HUES6 (cell line): ENCODE measurements at regions not wholly inside any gene's neighbourhood (a gene's known extent, or its start where the extent isn't known, plus 50 kb on each side); places are given as distances from the start of the nearest gene placed in this dataset.
A peak's percentile ranks its signal among the peaks of the same experiment; 100 is the strongest.

Experiments used
- H3K27ac ChIP-seq: 2 replicates; pipeline ENCODE4 v1.7.0; 2013; ENCODE audit warnings: low read depth, mild to moderate bottlenecking, low read length, inconsistent platforms
- H3K27me3 ChIP-seq: 2 replicates; pipeline ENCODE4 v1.6.1; 2013; ENCODE audit warnings: low read length; ENCODE audit not compliant: control insufficient read depth, insufficient read depth
- H3K36me3 ChIP-seq: 2 replicates; pipeline ENCODE4 v1.6.1; 2013; ENCODE audit warnings: low read length; ENCODE audit not compliant: control insufficient read depth, insufficient read depth
- H3K4me1 ChIP-seq: 2 replicates; pipeline ENCODE4 v1.6.1; 2013; ENCODE audit warnings: low read length; ENCODE audit not compliant: control insufficient read depth, insufficient read depth
- H3K4me3 ChIP-seq: 2 replicates; pipeline ENCODE4 v1.5.1; 2013; ENCODE audit warnings: low read depth, low read length
- H3K9ac ChIP-seq: one replicate; pipeline ENCODE4 v1.6.1; 2013; ENCODE audit warnings: mild to moderate bottlenecking, low read length
- H3K9me3 ChIP-seq: 2 replicates; pipeline ENCODE4 v1.6.1; 2013; ENCODE audit warnings: low read depth, low read length; ENCODE audit not compliant: control insufficient read depth, insufficient read depth

DNA sequence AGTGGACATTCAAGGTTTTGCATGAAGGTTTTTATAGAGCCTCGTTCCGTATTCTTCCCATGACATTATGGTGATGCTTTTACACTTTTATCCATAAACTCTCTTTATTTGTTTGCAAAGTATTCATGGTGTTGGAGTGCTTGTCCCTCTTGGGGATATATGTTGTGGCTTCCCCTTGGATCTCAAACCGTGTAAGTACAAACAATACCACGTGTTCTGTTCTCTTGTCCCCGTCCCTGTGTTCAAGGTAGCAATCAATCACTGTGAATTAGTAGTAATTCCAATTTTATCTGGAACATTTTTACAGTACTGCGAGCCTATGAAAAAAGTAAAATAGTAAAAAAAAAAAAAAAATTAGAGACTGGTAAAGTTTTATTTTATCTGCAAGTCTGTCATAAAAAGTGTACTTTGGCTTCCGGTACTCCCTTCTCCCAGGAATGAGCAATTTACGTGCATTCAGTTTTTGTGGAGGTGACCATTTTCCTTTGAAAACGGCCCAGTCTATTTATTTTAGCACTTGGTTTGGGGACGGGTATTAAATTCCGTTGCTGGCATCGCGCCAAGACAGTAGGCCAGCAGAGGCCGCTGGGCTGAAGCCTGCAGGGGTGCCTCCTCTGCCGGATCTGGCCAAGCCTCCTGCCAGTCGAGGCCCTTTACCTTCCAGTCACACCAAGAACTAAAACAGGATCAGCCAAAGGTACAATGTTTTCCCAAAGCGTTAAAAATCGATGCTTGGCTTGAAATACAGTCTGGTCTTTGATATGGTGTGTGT, 175.7 kb downstream of the SOCS6 start:
- Histone ChIP-seq H3K9ac (peak overlapping the region; percentile 2), H3K27me3 (no peaks in the 10 kb centered on the region), H3K4me3 (peak overlapping the region; percentile 52), H3K27ac (no peak overlapping the region), H3K9me3 (no peaks in the 10 kb centered on the region), H3K4me1 (no peaks in the 10 kb centered on the region), H3K36me3 (no peaks in the 10 kb centered on the region)

- no peak overlapping the region for H3K9ac ChIP-seq
- no peaks in the 10 kb centered on the region for H3K9me3 ChIP-seq
- H3K27ac ChIP-seq: no peak overlapping the region
- no peak overlapping the region for H3K4me3 ChIP-seq
- H3K36me3 ChIP-seq: no peaks in the 10 kb centered on the region
- H3K27me3 ChIP-seq: no peaks in the 10 kb centered on the region
- H3K4me1 ChIP-seq: no peaks in the 10 kb centered on the region
Measured at GRCh38 chr18:70463085-70463484, 174.2 kb downstream of the SOCS6 start.

DNA sequence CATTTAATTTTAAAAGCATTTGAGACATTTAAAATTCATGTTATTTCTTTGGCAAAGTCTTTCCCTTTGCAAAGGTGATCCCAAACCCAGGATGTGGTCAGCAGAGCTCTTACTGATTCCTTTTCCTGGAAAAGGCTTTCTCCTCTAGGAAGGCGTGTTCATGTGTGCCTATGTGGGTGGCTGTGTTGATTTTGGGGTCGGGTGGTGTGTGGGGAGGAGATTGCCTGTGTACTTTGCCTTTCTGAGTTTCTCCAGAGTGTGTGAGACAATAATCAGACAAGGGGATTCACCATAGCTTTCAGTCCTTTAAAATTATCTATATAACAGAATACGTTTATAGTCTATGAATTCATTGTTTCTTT, 173.2 kb downstream of the SOCS6 start:
- Histone ChIP-seq H3K27me3 (no peaks in the 10 kb centered on the region), H3K9me3 (no peaks in the 10 kb centered on the region), H3K27ac (no peak overlapping the region), H3K9ac (no peak overlapping the region), H3K4me1 (no peaks in the 10 kb centered on the region), H3K4me3 (no peak overlapping the region), H3K36me3 (no peaks in the 10 kb centered on the region)

- Histone ChIP-seq H3K27me3 (no peaks in the 10 kb centered on the region), H3K4me1 (no peaks in the 10 kb centered on the region), H3K27ac (no peak overlapping the region), H3K36me3 (no peaks in the 10 kb centered on the region), H3K4me3 (no peak overlapping the region), H3K9ac (no peak overlapping the region), H3K9me3 (no peaks in the 10 kb centered on the region)
Measured at GRCh38 chr18:70461323-70462077, 172.7 kb downstream of the SOCS6 start.

DNA sequence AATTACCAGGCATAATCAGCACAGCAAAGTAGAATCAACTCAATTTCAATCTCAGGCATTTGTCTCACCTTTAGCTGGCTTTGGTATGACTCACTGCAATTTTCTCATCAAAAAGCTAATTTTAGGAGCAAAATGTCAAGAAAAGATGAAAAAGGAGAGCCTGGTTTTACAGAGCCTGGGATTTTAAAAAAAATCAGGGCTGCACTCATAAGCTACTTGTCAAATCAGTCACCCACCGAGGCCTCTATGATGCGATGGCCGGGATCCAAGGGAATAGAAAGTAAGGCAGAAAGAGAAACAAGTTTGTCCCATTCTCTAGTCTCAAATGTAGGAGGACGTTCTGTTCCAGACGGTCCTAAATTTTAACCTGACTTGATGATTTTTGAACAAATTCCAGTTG, 170.9 kb downstream of the SOCS6 start:
- H3K27me3 ChIP-seq: no peaks in the 10 kb centered on the region
- H3K4me3 ChIP-seq: no peak overlapping the region
- H3K36me3 ChIP-seq: no peaks in the 10 kb centered on the region

DNA sequence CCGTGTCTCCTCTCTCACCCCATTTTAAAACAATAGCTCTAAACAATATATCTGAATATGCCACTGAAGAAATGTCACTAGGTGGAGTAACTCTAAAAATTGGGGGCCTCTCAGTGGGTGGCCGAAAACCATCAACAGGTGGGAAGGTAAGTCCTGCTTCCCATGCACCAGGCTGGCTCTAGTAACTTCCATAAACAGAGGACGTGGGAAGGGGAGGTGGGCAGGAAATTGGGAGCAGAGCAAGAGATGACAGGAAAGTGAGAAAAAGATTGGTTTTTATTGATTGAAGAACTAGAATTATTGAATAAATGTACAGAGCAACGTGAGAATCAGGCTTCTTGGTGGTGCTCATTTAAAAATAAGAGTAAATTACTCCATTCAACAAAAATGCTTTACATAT, 170.4 kb downstream of the SOCS6 start:
- no peak overlapping the region for H3K9ac ChIP-seq
- no peak overlapping the region for H3K27ac ChIP-seq
- no peaks in the 10 kb centered on the region for H3K36me3 ChIP-seq
- no peaks in the 10 kb centered on the region for H3K27me3 ChIP-seq
- no peaks in the 10 kb centered on the region for H3K9me3 ChIP-seq
- no peak overlapping the region for H3K4me3 ChIP-seq
- H3K4me1 ChIP-seq: peaks cover 8% of the 10 kb centered on the region

More for the DNA sequence above, 170.9 kb downstream of the SOCS6 start:
- Histone ChIP-seq H3K9me3 (no peaks in the 10 kb centered on the region), H3K9ac (no peak overlapping the region), H3K27ac (no peak overlapping the region), H3K4me1 (peaks cover 4% of the 10 kb centered on the region; the same call in 1 of the 2 replicates)

- Histone ChIP-seq H3K27ac (no peak overlapping the region), H3K9ac (no peak overlapping the region)
Measured at GRCh38 chr18:70457788-70458187, 168.9 kb downstream of the SOCS6 start.

GRCh38 chr18:70457223-70457622, 168.4 kb downstream of the SOCS6 start:
- Histone ChIP-seq H3K4me3 (no peak overlapping the region), H3K27ac (no peak overlapping the region), H3K27me3 (no peaks in the 10 kb centered on the region), H3K9ac (no peak overlapping the region), H3K9me3 (no peaks in the 10 kb centered on the region), H3K4me1 (peaks cover 17% of the 10 kb centered on the region), H3K36me3 (no peaks in the 10 kb centered on the region)

More at GRCh38 chr18:70457788-70458187, 168.9 kb downstream of the SOCS6 start:
- peaks cover 17% of the 10 kb centered on the region for H3K4me1 ChIP-seq
- no peaks in the 10 kb centered on the region for H3K27me3 ChIP-seq
- no peaks in the 10 kb centered on the region for H3K36me3 ChIP-seq
- H3K4me3 ChIP-seq: no peak overlapping the region
- no peaks in the 10 kb centered on the region for H3K9me3 ChIP-seq

DNA sequence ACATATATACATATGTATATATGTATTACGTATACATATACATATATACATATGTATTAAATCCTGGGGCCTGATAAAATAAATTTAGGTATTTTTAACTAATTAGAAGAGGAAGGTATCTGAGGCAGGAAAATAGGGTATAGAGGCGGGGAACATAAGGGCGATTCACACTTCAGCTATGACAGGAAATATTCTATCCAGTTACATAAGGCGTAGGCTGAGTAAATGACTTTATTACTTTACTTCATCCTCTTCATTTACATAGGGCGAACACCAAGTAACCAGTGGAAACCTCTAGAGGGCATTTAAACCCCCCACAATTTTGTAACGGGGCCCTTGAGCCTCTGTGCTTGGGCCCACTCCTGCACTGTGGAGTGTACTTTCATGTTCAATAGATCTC, 167.5 kb downstream of the SOCS6 start:
- H3K9me3 ChIP-seq: no peaks in the 10 kb centered on the region
- no peak overlapping the region for H3K4me3 ChIP-seq
- H3K9ac ChIP-seq: no peak overlapping the region
- no peaks in the 10 kb centered on the region for H3K36me3 ChIP-seq
- no peak overlapping the region for H3K27ac ChIP-seq
- no peaks in the 10 kb centered on the region for H3K27me3 ChIP-seq
- H3K4me1 ChIP-seq: peaks cover 17% of the 10 kb centered on the region

DNA sequence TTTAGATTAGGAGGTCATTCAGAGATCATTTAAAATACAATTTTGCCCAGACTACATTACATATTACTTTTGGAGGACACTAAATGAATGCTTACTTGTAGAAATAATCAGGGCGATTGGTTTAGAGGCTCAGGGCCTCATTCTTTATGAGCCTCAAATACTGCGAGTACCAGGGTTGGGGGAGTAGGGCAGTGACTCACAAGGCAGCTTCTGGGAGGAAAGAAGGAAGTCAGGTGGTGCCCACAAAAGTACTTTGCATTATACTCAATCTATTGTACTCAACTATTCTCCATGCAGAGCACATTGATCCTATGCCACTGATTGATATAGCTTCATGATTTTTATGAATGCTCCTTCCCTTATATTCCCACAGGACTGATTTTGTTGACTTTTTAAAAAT, 166.9 kb downstream of the SOCS6 start:
- no peak overlapping the region for H3K4me3 ChIP-seq
- no peaks in the 10 kb centered on the region for H3K27me3 ChIP-seq
- H3K9ac ChIP-seq: no peak overlapping the region
- no peaks in the 10 kb centered on the region for H3K36me3 ChIP-seq
- H3K4me1 ChIP-seq: peaks cover 23% of the 10 kb centered on the region
- no peaks in the 10 kb centered on the region for H3K9me3 ChIP-seq
- no peak overlapping the region for H3K27ac ChIP-seq

- Histone ChIP-seq H3K4me3 (no peak overlapping the region), H3K27ac (0 out of 2 replicates have a peak overlapping the region, but pooled peaks have one; percentile 14), H3K9me3 (no peaks in the 10 kb centered on the region)
Measured at GRCh38 chr18:70454704-70455322, 166.0 kb downstream of the SOCS6 start.

More at GRCh38 chr18:70454704-70455322, 166.0 kb downstream of the SOCS6 start:
- H3K4me1 ChIP-seq: peaks cover 23% of the 10 kb centered on the region
- H3K9ac ChIP-seq: no peak overlapping the region
- no peaks in the 10 kb centered on the region for H3K27me3 ChIP-seq
- no peaks in the 10 kb centered on the region for H3K36me3 ChIP-seq
